K562 (cell line): ENCODE measurements at regions not wholly inside any gene's neighbourhood (a gene's known extent, or its start where the extent isn't known, plus 50 kb on each side); places are given as distances from the start of the nearest gene placed in this dataset.

Source experiments
- ATAC-seq: fragments of 200-7000 bp; cut with Tn5 transposase; 3 replicates; pipeline ENCODE4 v1.9.1; 2020; ENCODE audit warnings: moderate library complexity
- BruUV-seq: library from RNA; stranded (reverse); fragments of 400-500 nt; replicated peaks from 2 replicates; lab custom pipeline; 2021; lab: Mats Ljungman, UMichigan
- CTCF ChIA-PET: fragments of 300-600 bp; formaldehyde crosslinking; extraction: SDS; loops from one replicate; lab custom pipeline; 2021; ENCODE audit warnings: low intra/inter-chr PET ratio; lab: Yijun Ruan, JAX
- POLR2A ChIA-PET: fragments of 300-600, 350-650 bp; sonication (Branson Sonifier 250); formaldehyde crosslinking; extraction: SDS; loops from one replicate; lab custom pipeline; 2021; ENCODE audit warnings: antibody characterized with exemption, inconsistent platforms; lab: Yijun Ruan, JAX
- DNase-seq, 4 experiments: peaks; one replicate each; pipeline versions ENCODE4 v3.0.0 to v3.0.0-alpha.2; 2011 to 2018; ENCODE audit warnings: low spot score in 3 of 4, mixed read lengths in 3 of 4; ENCODE audit errors: extremely low read depth in 1 of 4
- FAIRE-seq: peaks from 2 replicates; lab custom pipeline; 2011; peaks lifted over from hg19 to GRCh38; lab: Jason Lieb, UNC
- H2AFZ ChIP-seq: 2 replicates; pipeline ENCODE4 v1.6.0; 2011; ENCODE audit warnings: low read depth, low read length, control low read depth, inconsistent platforms
- H3K27ac ChIP-seq: fragments of 200-600 bp; 3 replicates; pipeline ENCODE4 v1.8.0; 2011; ENCODE audit warnings: low read depth, mild to moderate bottlenecking, control low read depth, inconsistent platforms, low read length, moderate library complexity, mixed read lengths; ENCODE audit errors: extremely low read depth
- H3K27me3 ChIP-seq, 2 experiments: fragments of 300-600 bp in 1 of 2; 2 replicates in 1 of 2; 3 replicates in 1 of 2; pipeline versions ENCODE4 v1.6.0 to v1.8.0; 2011; ENCODE audit warnings: inconsistent platforms in 2 of 2, low read length in 2 of 2, mild to moderate bottlenecking in 1 of 2, mixed read lengths in 1 of 2, moderate library complexity in 1 of 2; ENCODE audit not compliant: control insufficient read depth in 2 of 2, insufficient read depth in 2 of 2
- H3K36me3 ChIP-seq: fragments of 300-600 bp; 3 replicates; pipeline ENCODE4 v1.8.0; 2011; ENCODE audit warnings: mild to moderate bottlenecking, low read length, inconsistent platforms; ENCODE audit not compliant: control insufficient read depth, insufficient read depth
- H3K4me1 ChIP-seq, 2 experiments: fragments of 200-600 bp in 1 of 2; replicated peaks in 1 of 2; 2 replicates in 1 of 2; 3 replicates in 1 of 2; pipeline versions ENCODE4 v1.5.1 to v1.8.0; 2011; ENCODE audit warnings: inconsistent platforms in 2 of 2, low read length in 2 of 2, mild to moderate bottlenecking in 1 of 2, mixed read lengths in 1 of 2, moderate library complexity in 1 of 2; ENCODE audit not compliant: control insufficient read depth in 2 of 2, insufficient read depth in 2 of 2
- H3K4me2 ChIP-seq: 2 replicates; pipeline ENCODE4 v1.6.1; 2011; ENCODE audit warnings: low read length, control low read depth, inconsistent platforms, mixed read lengths; ENCODE audit not compliant: insufficient read depth
- H3K4me3 ChIP-seq: fragments of 200-600 bp; sonication (generic), shearing (Covaris generic); 2 replicates; pipeline ENCODE4 v1.5.1; 2016; ENCODE audit warnings: control low read depth, inconsistent platforms
- H3K79me2 ChIP-seq: fragments of 200-600 bp; 3 replicates; pipeline ENCODE4 v1.8.0; 2011; ENCODE audit warnings: low read length, inconsistent platforms; ENCODE audit not compliant: control insufficient read depth, insufficient read depth
- H3K9ac ChIP-seq, 2 experiments: 2 replicates each; pipeline versions ENCODE4 v1.6.0 to v1.6.1; 2011; ENCODE audit warnings: low read depth in 2 of 2, low read length in 2 of 2, control low read depth in 1 of 2, inconsistent platforms in 1 of 2, mild to moderate bottlenecking in 1 of 2, mixed read lengths in 1 of 2; ENCODE audit not compliant: insufficient read depth in 1 of 2
- H3K9me1 ChIP-seq: one replicate; pipeline ENCODE4 v1.6.0; 2011; ENCODE audit warnings: inconsistent platforms, mild to moderate bottlenecking, low read length, moderate library complexity; ENCODE audit not compliant: control insufficient read depth, insufficient read depth
- H3K9me3 ChIP-seq: replicated peaks from 2 replicates; pipeline ENCODE4 v1.5.1; 2011; ENCODE audit warnings: low read depth, low read length, inconsistent platforms; ENCODE audit not compliant: control insufficient read depth, insufficient read depth
- H4K20me1 ChIP-seq: replicated peaks from 2 replicates; pipeline ENCODE4 v1.6.1; 2011; ENCODE audit warnings: low read length, inconsistent platforms, mixed read lengths; ENCODE audit not compliant: control insufficient read depth, insufficient read depth
- CBX3 ChIP-seq, 2 experiments: IDR thresholded peaks; 1 replicate in 1 of 2; 2 replicates in 1 of 2; pipeline ENCODE4 v1.6.1; 2012; ENCODE audit warnings: inconsistent platforms in 2 of 2, low read length in 2 of 2, borderline replicate concordance in 1 of 2, control low read depth in 1 of 2
- CBX8 ChIP-seq: fragments of 200-600 bp; sonication (generic); IDR thresholded peaks from 2 replicates; pipeline ENCODE4 v1.6.1; 2012; ENCODE audit warnings: borderline replicate concordance, mixed run types, low read depth, mild to moderate bottlenecking, moderate library complexity, mixed read lengths, low read length, control low read depth, inconsistent platforms; ENCODE audit not compliant: poor library complexity, severe bottlenecking; ENCODE audit errors: extremely low read depth
- CREM ChIP-seq: IDR thresholded peaks from 2 replicates; pipeline ENCODE4 v1.6.1; 2014; ENCODE audit warnings: antibody characterized with exemption, low read depth
- GABPB1 ChIP-seq: sonication (generic); formaldehyde crosslinking; IDR thresholded peaks from 2 replicates; pipeline ENCODE4 v1.8.0; 2022; ENCODE audit warnings: mild to moderate bottlenecking, missing genetic modification reagents
- HMG20B ChIP-seq: fragments of 250-450 bp; sonication (Bioruptor Pico); IDR thresholded peaks from 2 replicates; pipeline ENCODE4 v1.5.0; 2021; ENCODE audit warnings: mild to moderate bottlenecking
- KHSRP ChIP-seq: fragments of 450-650 bp; IDR thresholded peaks from 2 replicates; pipeline ENCODE4 v1.6.1; 2017
- NR4A1 ChIP-seq, 2 experiments: fragments of 250-450 bp in 1 of 2; fragments of 450-650 bp in 1 of 2; sonication (Bioruptor Pico) in 1 of 2; IDR thresholded peaks; 2 replicates each; pipeline versions ENCODE4 v1.4.0 to v1.6.1; 2016 to 2020; ENCODE audit warnings: mild to moderate bottlenecking in 2 of 2, missing compliant biosample characterization in 1 of 2, missing genetic modification characterization in 1 of 2, moderate library complexity in 1 of 2
- TSC22D4 ChIP-seq: fragments of 450-650 bp; IDR thresholded peaks from 2 replicates; pipeline ENCODE4 v1.6.1; 2016; ENCODE audit warnings: missing genetic modification characterization, missing biosample characterization, control low read depth
- U2AF1 ChIP-seq: fragments of 200-400 bp; formaldehyde crosslinking; optimal IDR thresholded peaks from 2 replicates; pipeline ENCODE3; 2017; ENCODE audit warnings: mild to moderate bottlenecking, low read depth, low read length, moderate library complexity
- ZNF696 ChIP-seq: fragments of 250-450 bp; sonication (Bioruptor Pico); conservative IDR thresholded peaks from 2 replicates; pipeline ENCODE4 v1.4.0; 2020; ENCODE audit warnings: mild to moderate bottlenecking, moderate library complexity
- whole genome bisulfite sequencing: fragments of 100-300 bp; shearing (Covaris generic); methylation state at CpG from one replicate; pipeline ENCODE4 v1.1.6; 2016; ENCODE audit warnings: low coverage, mixed read lengths; ENCODE audit not compliant: insufficient coverage; ENCODE audit errors: missing lambda C conversion rate; 5-methylcytosine and 5-hydroxymethylcytosine counted together
- in situ Hi-C: fragments of 300-500 bp; cut with MboI; formaldehyde crosslinking; loops from 4 replicates; pipeline ENCODE4 v1.15.0; 2018; ENCODE audit warnings: inconsistent platforms, mixed read lengths
- intact Hi-C: fragments of 100-400 bp; cut with micrococcal nuclease; formaldehyde crosslinking; loops from 2 replicates; pipeline ENCODE4 v1.14.2; 2022

- no peak overlapping the region for H2AFZ ChIP-seq
- no peak overlapping the region for H3K9ac ChIP-seq
- no peak overlapping the region for H3K4me3 ChIP-seq
- BruUV-seq = no TSS peak
- CTCF ChIA-PET = no interaction called here
- no peaks in the 10 kb centered on the region for H3K9me3 ChIP-seq
- H3K27ac ChIP-seq = no peak overlapping the region
- DNase-seq (no peak), ATAC-seq (no peak), FAIRE-seq (no peak)
- intact Hi-C loops (no loop called here), in situ Hi-C loops (no loop called here)
- TF ChIP-seq CBX3 (IDR thresholded peaks at IDR 0.05; ENCODE audit: borderline replicate concordance in 1 of 2, low read length in 2 of 2) (no peak), U2AF1 (no peak), TSC22D4 (no peak), CREM (no peak), GABPB1 (CRISPR knock-in tag) (no peak), HMG20B (no peak), CBX8 (no peak), ZNF696 (no peak), KHSRP (no peak), NR4A1 (CRISPR knock-in tag; IDR thresholded peaks at IDR 0.05) (no peak), NR4A1 (tag; IDR thresholded peaks at IDR 0.05) (no peak)
- H3K4me1 ChIP-seq = no peaks in the 10 kb centered on the region
- H3K79me2 ChIP-seq = no peaks in the 10 kb centered on the region
- H3K27me3 ChIP-seq = peaks cover 0 to 3% of the 10 kb centered on the region in 2 experiments; a peak in 1 of 5 replicates
- 2% methylated on average over 7 of the region's 7 CpGs for WGBS
- no peak overlapping the region for H3K4me2 ChIP-seq
- H4K20me1 ChIP-seq = no peaks in the 10 kb centered on the region
- H3K9me1 ChIP-seq = no peaks in the 10 kb centered on the region
- no peaks in the 10 kb centered on the region for H3K36me3 ChIP-seq
- POLR2A ChIA-PET = no interaction called here
These were observed 133.1 kb downstream of the SETD4 start for GRCh38 chr21:35927262-35927661.
